ENCODE measurements at regions not wholly inside any gene's neighbourhood (a gene's known extent, or its start where the extent isn't known, plus 50 kb on each side); places are given as distances from the start of the nearest gene placed in this dataset.

DNA sequence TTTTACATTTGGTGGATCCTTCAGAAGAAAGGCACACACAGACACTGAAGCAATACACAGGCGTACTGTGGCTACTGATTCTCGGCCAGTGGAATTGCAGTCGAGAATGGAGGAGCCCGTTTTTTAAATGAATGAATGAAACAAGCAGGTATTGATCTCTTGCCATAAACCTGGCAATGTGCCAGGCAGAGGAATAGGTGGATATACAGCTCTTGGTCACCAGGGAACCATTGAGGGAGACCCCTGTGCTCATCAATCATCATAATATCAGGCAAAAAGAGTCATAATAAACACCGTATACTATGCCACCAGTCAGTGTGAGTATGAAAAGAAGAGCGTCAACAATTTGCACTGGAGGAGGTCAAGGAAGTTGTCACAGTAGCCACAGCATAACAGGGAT lies 140.3 kb upstream of the FOXF1 start:
- no peak for DNase-seq (ENCODE audit: extremely low read depth in 1 of 2, low read depth in 1 of 2)

DNA sequence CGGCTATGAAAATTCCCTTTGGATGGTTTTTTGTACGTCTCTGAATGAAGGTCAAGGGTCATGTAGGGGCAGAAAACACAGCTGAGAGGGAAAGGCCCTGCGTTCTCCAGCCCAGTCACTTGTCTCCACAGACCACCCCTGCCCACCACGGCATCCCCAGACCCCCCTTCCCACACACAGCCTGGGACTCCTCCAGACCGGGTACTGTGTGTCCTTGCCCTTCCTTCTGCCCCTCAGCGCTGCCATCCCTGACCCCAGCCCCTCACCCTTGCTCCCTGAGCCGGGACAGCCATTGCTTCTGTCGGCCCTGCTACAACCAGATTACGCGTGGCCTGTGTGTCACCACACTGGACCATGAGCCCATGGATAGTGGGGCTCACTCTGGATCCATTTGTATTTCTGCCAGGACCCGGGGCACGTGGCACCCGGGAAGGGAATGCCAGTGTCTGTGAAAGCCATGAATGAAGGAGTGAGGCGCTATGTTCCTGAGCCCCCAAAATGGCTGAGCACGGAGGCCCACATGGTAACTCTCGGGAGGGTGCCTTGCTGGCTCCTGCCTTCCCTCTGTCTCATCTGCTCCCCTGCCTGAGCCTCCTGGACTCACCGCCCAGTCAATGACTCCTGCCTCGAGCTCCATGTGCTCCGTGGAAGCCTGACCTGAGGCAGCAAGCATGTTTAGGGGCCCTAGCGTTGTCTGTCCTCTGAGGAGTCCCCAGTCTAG lies 139.1 kb upstream of the FOXF1 start:
- no peak for DNase-seq (ENCODE audit: extremely low read depth in 1 of 2, low read depth in 1 of 2)

DNA sequence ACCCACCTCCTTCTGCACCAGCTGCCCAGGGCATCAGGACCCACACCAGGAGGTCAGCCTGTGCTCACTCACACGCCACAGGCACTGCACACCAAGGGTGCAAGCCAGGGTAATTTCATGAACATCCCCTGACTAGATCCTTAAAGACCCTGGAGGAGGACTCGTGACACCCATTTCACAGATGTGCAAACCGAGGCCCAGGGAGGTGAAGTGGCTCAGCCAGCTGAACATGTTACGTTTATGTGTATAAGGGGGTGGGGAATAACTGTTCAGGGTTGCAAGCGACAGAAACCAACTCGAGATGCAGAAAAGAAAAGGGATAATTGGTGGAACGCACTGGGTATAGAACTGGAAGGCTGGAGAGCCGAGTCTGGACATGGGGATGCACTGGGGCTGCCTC lies 138.1 kb upstream of the FOXF1 start:
- DNase-seq (ENCODE audit: extremely low read depth in 1 of 2, low read depth in 1 of 2) = no peak

DNA sequence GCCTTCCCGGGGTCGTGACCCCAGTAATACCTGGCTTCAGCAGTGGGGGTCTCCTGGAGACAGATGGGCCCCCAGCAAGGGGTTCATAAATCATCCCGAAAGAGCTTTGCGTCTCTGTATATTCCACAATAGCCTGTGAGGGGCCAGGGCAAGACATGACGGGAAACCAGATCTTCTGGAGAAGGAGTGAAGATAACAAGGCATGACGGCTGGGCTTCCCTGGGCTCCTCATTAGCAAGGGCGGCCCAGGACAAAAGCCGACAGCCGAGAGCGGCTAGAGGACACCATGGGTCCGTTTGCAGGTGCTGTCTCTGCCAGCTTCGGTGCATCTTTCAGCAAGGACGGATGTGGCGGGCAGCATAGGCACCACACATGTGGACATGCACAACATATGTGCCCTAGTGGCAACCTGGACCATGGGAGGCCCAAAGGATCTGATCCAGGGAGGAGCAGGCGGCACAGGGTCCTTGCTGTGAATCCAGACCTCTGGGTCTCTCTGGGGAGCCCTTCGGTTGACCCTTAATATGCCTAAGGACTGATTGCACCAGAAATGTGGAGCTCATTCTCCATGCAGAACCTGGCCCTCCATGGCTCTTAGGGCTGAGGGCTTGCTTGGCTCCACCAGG lies 136.9 kb upstream of the FOXF1 start:
- no peak for DNase-seq (ENCODE audit: extremely low read depth in 1 of 2, low read depth in 1 of 2)

DNA sequence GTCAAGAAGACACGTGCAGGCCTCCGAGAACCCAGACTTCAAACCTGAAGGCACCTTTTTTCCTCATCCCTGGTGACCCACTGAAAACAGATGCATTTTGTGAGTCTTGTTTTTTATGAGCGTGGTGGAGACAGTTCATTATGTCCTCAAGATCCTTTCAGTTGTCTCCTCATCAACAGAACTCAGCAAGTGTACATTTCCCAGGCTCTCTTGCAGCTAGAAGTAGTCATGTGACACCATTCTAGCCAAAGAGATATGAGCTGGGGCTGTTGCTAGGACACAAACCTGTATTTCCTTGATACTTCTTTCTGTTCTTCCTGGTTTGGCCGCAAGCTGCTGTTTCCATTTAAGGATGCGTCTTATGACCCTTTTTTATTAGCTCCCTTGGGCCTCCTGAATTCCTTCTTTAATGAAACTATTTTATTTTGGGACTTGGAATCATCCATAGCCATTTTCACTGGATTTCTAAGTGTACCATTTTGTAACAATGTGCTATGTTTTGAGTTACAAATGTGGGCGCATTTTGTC lies 135.7 kb upstream of the FOXF1 start:
- DNase-seq (ENCODE audit: extremely low read depth in 1 of 2, low read depth in 1 of 2) = no peak

DNA sequence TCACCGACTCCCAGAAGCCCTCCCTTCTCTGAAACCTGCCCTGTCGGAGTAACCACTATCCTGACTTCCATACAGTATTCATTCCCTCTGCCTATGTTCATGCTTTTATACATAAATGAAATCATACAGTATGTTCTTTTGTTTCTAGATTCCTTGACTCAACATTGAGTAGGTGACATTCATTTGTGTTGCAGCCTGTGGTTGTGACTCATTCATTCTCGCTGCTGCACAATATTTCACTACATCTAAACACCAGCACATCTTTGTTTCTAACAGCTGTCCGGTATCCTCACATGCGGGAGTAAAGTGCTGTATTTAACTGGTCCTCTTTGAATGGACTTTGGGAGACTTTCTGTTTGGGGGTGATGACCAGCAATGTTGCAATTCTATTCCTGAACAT lies 135.0 kb upstream of the FOXF1 start:
- no peak for DNase-seq (ENCODE audit: extremely low read depth in 1 of 2, low read depth in 1 of 2)

DNA sequence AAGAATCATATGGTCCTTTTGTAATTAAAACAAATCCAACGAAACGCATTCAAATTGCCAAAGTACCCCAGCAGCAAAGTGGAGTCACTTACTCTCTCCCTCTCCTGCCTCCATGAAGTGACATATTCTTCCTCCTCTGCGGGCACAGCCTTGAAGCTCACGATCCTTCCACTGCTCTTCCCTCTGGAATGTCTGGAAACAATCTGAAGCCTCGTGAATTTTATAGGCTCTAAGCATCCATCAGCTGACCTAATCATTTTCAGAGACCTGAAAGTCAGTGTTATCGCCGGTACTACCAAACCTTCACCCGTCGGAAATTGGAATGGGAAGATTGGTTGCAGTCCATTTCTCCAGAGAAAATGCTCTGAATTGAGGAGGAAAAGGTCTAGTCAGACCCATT lies 134.5 kb upstream of the FOXF1 start:
- DNase-seq (ENCODE audit: extremely low read depth in 1 of 2, low read depth in 1 of 2) = no peak

DNA sequence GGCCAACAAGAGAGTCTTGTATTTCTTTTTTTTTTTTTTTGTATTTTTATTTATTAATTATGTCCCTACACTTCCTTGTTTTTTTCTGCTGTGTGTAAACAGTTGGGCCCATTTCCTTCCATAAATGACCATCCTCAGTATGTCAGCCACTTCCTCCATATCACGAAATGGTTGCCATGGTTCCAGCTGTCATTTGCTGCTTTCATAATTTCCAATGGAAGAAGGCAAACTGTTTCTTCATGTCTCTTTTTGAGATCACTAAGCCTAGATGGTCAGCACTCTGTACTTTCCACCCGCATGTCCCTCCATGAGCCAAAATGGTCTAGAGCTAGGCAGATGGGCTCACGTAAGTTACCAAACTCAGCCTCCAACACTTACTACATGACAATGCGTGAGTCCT lies 133.5 kb upstream of the FOXF1 start:
- no peak for DNase-seq (ENCODE audit: extremely low read depth in 1 of 2, low read depth in 1 of 2)

DNA sequence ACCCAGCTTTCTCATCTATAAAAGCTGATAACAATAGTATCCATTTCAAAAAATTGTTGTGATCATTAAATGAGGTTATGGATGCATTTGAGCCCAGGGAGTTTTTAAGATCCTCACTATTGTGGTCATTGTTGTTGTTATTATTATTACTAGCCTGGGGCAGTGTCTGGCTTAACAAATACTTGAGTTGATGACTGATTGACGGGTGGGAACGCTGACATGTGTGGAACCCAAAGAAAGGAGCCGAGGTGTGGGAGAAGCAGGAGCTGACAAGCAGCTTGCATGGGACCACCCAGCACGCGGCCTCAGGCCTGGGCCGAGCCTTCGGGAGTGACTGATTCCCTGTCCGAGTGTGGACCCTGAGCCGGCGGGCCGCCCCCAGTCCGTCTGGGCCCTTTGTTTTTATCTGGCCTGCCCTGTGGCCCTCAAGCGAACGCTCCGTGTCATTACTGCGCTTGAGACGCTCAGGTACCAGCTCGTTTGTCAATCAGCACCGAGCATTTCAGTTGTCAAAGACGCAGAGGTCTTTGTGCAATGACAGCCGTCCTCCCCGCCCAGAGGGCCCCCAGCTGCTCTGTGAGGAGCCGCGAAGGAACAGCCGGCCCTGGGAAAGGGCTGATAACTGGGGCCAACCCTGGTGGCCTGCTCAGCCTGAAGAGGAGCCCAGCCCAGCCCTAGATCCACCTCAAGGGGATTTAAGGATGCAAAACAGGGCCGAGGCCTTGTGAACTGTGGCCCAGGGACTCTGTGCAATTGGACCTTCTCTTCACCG lies 132.9 kb upstream of the FOXF1 start:
- no peak for DNase-seq (ENCODE audit: extremely low read depth in 1 of 2, low read depth in 1 of 2)

DNA sequence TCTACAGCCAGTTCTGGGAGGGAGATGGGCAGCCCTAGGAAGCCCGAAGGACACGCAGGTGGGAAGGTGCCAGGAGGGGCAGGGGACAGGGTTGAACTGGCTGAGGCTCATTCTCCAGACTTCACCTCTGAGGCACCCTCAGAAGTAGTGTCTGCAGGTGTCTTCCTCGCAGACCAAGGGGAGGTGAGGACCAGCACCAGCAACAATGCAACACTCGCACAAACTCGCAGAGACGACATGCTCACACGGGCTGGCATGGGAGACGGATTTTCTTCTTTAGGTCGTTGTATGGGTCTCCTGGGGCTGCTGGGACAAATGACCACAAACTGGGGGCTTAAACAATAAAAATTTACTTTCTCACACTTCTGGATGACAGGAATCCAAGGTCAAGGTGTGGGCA lies 132.2 kb upstream of the FOXF1 start:
- no peak for DNase-seq (ENCODE audit: extremely low read depth in 1 of 2, low read depth in 1 of 2)

DNA sequence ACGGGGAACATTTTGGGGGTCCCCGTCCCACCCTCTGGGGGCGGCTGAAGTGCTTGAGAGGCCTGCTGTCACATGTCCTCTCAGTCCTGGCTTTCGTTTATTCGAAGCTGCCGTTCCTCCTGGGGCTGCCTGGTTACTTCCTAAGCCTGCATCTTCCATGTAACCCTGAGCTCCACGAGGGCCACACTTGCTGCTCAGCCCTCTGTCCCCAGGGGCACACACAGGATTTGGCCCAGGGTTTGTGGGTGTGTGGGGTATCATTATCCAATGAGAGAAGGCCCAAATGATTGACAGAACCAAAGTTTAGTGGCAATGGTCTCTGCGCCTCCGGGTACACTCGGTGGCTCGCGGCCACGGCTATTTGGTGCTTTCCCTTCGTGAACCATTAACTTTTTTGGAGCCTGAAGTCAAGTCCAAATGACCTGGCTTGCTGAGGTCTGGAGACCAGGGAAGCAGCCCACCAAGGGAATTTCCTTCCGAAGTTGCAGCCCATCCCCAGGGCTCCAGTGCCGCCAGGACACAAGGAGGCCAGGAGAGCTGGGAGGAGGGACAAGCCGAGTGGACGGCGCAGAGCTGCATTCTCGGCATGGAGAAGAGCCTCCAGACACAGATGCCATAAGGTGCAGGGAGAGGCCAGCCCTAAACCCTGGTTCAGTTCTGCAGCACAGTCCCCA lies 131.4 kb upstream of the FOXF1 start:
- no peak for DNase-seq (ENCODE audit: extremely low read depth in 1 of 2, low read depth in 1 of 2)

DNA sequence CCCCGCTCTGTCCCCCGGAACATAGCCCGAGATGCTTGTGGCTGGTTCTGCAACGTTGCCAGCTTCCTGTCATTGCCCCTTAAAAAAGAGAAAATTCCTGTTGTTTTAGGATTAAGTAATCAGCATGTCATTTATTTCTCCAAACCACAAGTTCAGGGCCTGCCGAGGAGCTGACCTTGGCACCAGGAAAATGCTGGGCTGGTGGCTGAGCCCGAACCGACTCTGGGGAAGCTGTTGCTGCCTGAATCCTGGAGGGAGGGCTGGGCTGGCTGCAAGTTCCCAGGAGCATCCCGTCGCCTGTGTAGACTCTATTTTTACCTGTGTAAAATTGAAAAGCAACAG lies 130.9 kb upstream of the FOXF1 start:
- no peak for DNase-seq (ENCODE audit: extremely low read depth in 1 of 2, low read depth in 1 of 2)

DNA sequence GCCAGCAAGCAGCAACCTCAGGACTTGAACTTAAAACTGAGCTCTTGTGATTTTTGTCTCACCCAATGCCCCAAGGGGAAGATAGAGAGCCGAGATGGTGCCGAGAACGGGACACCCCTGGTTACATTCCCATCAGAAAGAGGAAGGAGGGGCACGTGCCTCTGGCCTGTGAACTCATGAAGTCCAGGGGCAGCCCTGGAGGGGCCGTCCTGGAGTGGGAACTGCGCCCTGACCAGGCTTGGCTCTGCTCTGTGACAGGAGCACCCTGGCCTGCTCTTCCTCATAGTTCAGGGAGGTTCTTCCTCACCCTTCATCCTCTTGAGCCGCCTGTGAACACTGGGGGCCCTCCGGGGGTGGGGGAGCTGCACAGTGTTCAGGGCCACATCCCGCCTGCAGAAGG lies 130.3 kb upstream of the FOXF1 start:
- DNase-seq (ENCODE audit: extremely low read depth in 1 of 2, low read depth in 1 of 2) = no peak

DNA sequence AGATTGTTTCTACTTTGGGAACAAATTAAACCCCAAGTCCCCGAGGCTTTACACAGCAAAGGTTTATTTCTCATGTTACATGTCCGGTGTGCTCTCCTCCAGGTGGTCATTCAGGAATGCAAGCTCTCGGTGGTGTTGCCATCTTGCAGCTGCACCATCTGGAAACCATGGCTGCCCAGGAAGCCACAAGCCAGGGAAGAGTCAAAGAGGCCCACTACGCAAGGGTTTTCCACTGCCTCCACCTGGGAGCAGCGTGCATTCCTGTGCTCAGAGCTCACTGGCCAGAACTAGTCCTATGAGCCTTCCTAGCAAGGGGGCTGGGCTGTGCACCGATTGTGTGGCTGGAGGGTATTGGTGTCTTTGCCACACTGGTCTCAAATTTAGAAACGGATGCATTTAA lies 128.8 kb upstream of the FOXF1 start:
- DNase-seq (ENCODE audit: extremely low read depth in 1 of 2, low read depth in 1 of 2) = no peak

DNA sequence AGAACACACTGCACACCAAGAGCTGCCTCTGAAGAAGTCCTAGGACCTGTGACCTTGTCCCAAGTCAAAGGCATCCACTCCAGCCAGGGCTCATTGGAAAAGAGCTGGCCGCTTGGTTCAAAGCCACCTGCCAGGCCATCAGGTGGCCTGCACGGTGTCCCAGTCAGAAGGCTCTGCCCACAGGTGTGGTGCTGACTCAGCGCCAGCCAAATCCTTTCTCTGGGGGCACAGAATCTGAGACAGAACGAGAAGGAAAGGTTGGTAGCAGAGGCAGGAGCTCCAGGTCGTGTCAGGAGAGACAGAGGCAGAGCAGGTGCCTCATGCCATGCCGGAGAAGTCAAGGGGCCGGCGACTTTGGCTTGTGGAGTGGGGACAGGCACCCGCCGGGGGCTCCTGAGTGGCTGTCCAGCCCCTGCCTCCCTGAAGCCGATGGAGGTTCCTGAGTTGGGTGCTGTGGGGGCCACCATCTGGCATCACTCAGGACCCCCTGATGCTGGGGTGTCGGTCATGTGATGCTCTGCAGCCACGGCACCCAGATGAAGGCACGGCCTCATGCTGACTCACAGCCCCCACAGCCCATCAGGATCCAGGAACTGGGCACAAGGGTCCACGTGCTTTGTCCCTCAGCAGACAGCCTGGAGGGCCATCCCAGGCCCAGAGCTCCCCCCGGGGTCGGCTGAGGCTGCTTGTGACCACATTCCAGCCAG lies 128.1 kb upstream of the FOXF1 start:
- DNase-seq (ENCODE audit: extremely low read depth in 1 of 2, low read depth in 1 of 2) = no peak

DNA sequence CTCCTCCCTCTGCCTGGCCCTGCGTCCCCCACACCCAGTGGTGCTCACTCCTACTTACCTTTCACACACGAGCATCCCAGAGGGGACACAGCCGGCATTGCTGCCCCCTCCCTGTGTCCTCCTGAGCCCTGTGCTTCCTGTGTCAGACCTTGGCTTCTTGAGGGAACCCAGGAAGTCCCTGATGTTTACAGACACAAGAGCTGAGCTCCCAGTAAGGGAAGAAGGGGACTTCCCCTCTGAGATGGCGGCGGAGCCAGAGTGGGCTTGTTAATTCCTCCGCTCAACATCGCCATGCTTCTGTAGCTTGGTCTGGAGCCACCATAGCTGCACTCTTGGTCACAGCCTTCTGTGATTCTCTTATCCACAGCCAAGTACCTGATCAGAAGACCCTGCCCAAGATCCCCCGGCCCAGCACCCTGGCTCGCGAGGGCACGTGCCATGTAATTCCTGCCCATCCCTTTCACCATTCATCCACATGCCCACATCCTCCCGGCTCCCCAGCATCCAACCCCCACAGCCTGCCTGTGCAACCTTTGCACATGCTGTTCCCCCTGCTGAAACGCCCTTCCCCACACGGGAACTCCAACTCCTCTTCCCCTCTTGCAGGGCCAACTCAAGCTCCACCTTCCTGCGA lies 127.4 kb upstream of the FOXF1 start:
- no peak for DNase-seq (ENCODE audit: extremely low read depth in 1 of 2, low read depth in 1 of 2)

DNA sequence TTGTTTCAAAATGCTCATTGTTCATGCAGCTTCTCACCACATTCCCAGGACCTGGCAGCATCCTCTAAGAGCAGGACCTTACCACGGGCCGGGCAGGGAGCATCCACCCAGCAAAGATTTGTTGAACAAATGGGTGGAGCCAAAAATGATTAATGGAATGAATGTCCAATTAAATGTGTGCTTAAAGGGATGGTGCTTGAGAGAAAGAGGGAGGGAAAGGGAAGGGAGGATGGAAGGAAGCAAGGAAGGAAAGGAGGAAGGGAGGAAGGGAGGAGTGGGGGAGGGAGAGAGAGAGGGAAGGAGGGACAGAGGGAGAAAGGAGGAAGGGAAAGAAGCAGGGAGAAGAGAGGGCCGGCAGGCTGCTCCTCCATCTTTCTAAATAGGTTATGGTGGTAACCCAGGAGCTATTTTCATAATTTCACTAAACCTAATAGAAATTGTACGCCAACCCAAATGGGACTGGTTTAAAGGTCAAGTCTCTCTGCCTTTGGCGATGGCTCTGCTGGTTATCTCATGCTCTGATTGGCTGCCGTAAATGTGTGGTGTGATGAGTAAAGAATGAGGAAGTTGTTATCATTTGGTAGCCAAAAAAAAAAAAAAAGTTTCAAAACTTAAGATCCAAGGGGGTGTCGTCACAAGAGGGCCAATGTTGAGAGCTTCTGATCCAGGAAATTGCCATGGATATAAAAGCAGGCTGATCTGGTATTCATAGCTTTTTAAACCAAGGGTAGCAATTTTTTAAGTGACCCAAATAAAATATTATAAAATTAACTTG lies 126.7 kb upstream of the FOXF1 start:
- DNase-seq (ENCODE audit: extremely low read depth in 1 of 2, low read depth in 1 of 2) = no peak

DNA sequence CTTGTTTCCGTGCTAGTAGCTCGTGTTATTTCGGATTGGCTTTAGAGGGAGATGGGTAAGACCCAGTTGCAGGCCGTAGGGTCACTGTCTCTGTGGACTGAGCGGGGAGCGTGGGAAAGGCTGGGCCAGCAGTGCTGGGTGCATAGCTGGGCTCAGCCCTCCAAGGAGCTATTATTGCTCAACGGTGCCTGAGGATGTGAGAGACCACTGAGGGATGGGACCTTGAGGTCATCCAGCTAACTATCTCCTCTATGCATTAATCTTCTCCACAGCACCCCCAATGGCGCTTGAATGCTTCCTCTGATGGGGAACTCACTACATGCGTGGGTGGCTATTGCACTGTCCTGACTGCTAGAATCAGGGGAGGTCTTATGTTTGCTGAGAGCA lies 126.1 kb upstream of the FOXF1 start:
- DNase-seq (ENCODE audit: extremely low read depth in 1 of 2, low read depth in 1 of 2) = no peak

DNA sequence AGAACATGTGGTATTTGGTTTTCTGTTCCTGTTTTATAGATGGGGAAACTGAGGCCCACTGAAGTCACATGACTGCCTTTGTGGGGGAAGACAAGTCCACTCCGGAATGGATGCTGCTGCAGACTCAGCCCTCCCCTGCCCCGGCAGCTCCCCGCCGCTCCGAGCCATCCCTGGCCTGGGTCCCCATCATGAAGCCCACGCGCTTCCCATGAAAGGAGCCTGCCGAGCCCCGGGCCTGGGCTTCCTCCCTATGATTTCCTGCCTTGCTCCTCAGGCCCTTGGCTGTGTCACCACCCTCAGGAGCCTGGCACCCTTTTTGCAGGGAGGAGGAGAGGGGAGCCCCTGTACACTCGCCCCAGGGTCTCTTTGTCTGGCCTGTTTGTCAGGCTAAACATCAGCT lies 125.3 kb upstream of the FOXF1 start:
- no peak for DNase-seq (ENCODE audit: extremely low read depth in 1 of 2, low read depth in 1 of 2)
